Suppressor macrophage treated with lipopolysaccharide for 4 hours (primary cell): ENCODE measurements at regions not wholly inside any gene's neighbourhood (a gene's known extent, or its start where the extent isn't known, plus 50 kb on each side); places are given as distances from the start of the nearest gene placed in this dataset.

Source experiments
- DNase-seq: peaks from one replicate; pipeline ENCODE4 v3.0.0-alpha.2; 2020

DNA sequence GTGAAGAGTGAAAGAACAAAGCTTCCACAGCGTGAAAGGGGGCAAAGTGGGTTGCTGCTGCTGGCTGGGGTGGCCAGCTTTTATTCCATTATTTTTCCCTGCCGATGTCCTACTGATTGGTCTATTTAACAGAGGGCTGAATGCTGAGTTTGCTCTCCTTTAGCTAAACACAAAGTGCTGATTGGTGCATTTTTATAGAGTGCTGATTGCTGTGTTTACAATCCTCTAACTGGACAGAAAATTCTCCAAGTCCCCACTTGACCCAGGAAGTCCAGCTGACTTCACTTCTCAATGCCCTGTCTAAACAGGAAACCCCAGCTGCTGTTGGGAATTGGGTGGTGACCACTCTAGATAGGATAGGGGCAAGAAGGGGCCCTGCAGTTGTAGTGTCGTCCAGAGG, 335.6 kb upstream of the RBMY1B start:
- DNase-seq, result no peak

GRCh38 chrY:21177306-21177800, 333.8 kb upstream of the RBMY1B start:
- DNase-seq, result peak; percentile 33

DNA sequence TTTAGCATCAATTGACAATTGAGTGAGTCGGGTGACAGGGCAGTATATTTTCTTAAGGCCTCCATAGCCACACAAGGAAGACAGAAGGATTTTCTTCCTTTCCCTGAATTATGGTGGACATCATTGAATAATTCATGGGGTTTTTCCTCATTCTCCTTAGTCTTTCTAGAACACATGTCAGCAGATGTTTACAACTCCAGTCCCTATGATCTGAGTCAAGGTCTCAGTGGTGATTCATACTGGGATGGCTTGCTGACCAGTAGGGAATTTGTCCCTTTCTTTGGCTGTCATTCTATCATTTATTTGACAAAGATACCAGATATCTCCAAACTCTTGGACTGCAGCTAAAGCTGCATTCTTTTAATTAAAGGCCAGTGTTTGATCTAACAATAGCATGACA, 332.9 kb upstream of the RBMY1B start:
- peak; percentile 17 for DNase-seq

DNA sequence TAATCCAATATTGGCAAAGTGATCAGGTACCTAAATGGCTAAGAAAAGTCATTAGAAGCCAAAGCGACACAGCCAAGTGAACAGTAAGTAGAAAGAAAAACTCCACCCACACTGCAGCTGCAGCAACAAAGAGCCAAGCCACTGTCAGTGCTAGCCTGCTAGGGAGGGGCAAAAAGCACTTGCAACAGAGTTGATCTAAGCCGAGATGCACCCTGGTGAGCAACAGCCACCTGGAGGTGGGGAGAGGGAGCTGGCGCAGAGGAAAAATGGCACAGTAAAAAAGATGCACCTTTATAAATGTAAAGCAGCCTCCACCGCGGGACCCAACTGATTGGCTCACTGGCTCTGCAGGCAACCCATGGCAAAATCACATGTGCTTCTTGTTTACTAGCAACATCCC, 330.2 kb upstream of the RBMY1B start:
- no peak for DNase-seq

GRCh38 chrY:21184271-21184670, 326.9 kb upstream of the RBMY1B start:
- no peak for DNase-seq

DNA sequence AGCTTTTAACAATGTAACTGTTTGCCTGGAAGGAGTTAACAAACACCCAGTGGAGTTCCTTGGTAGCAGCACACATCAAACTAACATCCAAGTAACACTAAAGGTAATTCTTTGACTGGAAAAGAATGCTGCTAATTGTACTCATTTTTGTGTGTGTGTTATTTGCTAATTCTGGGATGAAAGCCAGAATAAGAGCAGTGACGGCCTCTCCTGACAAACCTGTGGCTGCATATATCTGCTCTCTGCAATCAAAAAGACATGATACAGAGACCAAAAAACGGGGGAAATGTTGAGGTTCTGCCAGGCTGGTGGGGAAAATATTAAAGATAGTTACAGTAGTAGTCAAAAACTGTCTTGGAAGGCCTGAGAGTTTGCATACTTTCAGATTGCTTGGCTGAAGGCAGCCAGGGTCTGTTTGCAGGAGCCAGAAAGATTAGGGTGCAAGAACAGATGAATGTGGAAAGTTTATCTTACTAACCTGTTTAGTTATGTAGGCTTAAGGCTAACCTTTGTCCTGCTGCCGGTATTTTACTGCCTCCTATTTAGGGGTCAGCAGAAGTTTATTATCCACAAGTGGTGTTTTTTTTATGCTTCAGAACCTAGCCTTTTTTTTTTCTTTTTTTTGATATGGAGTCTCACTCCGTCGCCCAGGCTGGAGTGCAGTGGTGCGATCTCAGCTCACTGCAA, 325.6 kb upstream of the RBMY1B start:
- DNase-seq, result no peak

GRCh38 chrY:21192694-21193093, 318.4 kb upstream of the RBMY1B start:
- DNase-seq, result peak; percentile 52

DNA sequence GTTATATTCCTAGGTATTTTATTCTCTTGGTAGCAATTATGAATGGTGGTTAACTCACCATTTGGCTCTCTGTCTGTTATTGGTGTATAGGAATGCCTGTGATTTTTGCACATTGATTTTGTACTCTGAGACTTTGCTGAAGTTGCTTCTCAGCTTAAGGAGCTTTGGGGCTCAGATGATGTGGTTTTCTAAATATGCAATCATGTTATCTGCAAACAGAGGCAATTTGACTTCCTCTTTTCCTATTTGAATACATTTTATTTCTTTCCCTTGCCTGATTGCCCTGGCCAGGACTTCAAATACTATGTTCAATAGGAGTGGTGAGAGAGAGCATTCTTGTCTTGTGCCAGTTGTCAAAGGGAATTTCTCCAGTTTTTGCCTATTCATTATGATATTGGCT, 310.9 kb upstream of the RBMY1B start:
- DNase-seq, result no peak

GRCh38 chrY:21227849-21228248, 283.3 kb upstream of the RBMY1B start:
- no peak for DNase-seq

- peak; percentile 73 for DNase-seq
Observed at GRCh38 chrY:21240221-21240620, 270.9 kb upstream of the RBMY1B start.

GRCh38 chrY:21240662-21241310, 270.4 kb upstream of the RBMY1B start:
- no peak for DNase-seq

DNA sequence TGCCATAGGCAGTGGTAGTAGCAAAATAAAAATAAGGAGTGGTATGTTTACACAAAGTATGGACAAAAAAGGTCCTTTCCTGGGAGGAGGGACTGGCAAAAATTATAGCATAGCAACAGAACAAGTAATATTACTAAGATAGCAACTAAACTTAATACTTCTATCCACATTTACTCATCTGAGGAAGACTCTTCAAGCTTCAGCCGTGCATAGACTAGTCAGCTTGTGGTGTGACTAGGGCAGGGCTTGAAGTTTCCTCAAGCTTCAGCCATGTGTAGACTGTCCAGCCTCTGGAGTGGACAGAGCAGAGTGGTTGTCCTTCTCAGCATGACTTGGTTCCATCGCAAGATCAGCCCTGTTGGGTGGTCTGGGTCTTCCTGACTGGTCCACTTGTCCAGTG, 268.3 kb upstream of the RBMY1B start:
- DNase-seq, result no peak

DNA sequence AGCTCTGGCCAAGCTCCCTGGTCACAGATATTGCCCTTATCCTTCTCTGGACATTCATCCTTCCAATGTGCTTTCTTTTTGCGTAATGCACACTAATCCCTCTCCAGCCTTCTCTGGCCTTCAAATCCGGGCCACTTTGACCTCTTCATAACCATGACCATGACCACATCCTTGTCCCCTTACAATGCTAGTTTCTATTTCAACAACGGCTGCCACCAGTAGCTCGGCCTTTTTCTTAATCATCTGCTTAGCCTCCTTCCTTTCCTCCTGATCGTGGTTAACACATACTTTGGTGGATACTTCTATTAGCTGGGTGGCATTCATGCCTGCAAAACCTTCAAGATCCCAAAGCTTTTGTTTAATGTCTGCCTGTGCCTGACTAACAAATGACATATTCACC, 264.4 kb upstream of the RBMY1B start:
- DNase-seq, result peak; percentile 32

DNA sequence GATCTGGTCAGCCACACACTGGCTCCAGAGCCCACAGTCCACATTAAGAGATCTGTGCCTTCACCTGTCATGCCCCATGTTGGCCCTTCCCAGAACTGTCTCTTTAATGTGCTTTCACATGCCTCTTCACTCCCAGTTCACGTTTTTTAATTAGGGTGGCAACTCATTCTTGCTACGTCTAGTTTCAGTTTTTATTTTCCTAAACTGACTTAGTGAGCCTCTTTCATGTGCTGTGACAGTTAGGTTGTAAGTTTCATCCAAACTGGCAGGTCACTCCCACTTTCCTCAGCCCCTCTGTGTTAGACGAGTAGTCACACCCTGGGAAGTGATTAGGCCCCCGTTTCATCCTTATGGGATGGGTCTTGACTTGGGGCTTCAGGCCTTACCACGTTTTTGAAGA, 262.5 kb upstream of the RBMY1B start:
- DNase-seq, result peak; percentile 10

DNA sequence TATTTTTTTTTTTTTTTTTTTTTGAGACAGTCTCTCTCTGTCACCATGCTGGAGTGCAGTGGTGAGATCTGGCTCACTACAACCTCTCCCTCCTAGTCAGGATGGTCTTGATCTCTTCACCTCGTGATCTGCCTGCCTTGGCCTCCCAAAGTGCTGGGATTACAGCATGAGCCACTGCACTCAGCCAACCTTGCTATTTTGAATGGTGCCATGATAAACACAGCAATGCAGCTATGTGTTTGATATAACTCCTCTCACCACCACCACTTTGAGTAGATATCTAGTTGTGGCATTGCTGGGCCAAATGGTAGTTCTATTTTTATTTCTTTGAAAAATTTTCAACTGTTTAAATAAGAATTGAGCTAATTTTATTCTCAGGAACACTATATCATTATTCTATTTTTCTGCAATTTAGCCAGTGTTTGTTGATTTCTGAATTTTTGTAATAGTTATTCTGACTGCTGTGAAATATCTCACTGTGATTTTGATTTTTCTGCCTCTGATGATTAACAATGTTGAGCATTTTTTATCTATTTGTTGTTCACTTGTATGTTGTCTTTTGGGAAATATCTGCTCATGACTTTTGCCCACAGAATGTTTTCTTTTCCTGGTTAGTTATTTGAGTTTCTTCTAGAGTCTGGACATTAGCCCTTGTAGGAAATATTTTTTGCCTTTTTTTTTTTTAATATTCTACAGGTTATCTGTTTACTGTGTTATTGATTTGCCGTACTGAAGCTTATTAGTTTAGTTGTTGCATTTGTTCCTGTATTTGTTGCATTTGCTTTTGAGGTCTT, 257.5 kb upstream of the RBMY1B start:
- no peak for DNase-seq

DNA sequence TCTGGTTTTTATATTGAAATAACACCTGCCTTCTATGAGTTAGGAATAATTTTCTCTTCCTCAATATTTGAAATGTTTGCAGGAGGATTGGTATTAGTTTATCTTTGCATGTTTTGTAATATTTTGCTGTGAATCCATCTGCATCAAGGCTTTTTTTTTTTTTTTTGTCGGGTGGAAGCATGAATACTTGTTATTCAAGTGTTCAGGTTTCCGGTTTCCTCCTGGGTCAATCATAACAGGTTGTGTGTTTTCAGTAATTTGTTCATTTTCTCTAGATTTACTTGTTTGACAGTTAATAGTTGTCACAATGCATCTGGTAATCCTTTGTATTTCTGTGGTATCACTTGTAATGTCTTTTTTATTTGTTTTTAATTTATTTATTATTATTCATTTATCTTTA, 256.7 kb upstream of the RBMY1B start:
- no peak for DNase-seq

GRCh38 chrY:21256820-21257219, 254.3 kb upstream of the RBMY1B start:
- DNase-seq, result peak; percentile 32

GRCh38 chrY:21259707-21260106, 251.4 kb upstream of the RBMY1B start:
- DNase-seq, result no peak

DNA sequence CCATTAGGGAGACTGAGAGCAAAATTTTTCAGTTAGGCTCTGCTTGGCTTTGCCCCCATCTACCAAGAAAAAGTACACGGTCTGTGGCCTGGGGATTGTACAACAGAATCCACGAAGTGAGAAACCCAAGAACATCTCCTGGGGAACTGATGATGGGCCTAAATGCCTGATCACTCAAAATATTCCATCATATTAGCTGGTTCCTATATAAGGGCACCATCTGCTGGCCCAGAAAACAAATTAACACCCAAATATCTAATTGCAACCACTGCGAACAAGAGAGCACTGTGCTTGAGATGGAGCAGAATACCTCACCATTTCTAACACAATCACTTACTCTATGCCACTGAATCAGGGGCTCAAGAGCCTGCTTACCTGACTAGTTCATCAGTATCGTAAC, 250.8 kb upstream of the RBMY1B start:
- DNase-seq, result peak; percentile 21

- no peak for DNase-seq
Observed at GRCh38 chrY:21261158-21261557, 250.0 kb upstream of the RBMY1B start.

- DNase-seq, result no peak
Observed at GRCh38 chrY:21266751-21267150, 244.4 kb upstream of the RBMY1B start.

GRCh38 chrY:21267164-21267563, 244.0 kb upstream of the RBMY1B start:
- DNase-seq, result no peak

DNA sequence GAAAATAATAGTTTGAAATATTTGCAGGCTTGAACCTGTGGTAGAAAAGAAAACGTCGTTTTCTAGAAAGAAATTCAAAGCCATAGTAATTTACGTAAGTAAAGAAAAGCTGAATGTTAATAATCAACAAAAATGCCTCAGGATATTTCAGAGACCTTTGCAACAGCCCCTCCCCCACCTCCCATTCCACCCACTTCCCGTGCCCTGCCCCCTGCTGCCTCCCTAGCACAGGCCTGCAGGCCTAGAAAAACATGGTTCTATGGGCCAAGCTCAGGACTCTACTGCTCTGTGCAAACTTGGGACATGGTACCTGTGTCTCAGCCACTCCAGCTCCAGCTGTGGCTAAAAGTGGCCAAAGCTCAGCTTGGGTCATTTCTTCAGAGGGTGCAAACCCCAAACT, 223.4 kb upstream of the RBMY1B start:
- no peak for DNase-seq

DNA sequence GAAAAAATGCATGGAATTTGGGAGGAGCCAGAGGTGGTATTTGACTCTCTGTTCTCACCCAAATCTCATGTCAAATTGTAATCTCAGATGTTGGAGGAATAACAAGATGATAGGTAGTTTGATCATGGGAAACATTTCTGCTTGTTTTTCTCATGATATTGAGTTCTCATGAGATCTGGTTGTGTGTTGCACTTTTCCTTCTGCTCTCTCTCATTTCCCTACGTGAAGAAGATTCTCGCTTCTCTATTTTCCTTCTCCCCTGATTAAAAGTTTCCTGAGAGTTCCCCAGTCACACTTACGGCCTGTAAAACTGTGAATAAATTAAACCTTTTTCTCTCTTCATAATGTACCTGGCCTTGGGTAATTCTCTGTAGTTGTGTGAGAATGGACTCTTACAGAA, 222.2 kb upstream of the RBMY1B start:
- DNase-seq, result peak; percentile 62
